GM18498 (cell line): ENCODE measurements at regions not wholly inside any gene's neighbourhood (a gene's known extent, or its start where the extent isn't known, plus 50 kb on each side); places are given as distances from the start of the nearest gene placed in this dataset.

Experiments
- ATAC-seq: cut with Tn5 transposase; IDR thresholded peaks from one replicate; pipeline ENCODE4 v1.9.1; 2021; ENCODE audit warnings: mild to moderate bottlenecking, moderate library complexity; ENCODE audit not compliant: unreplicated experiment

GRCh38 chr7:32347244-32347828 is 142.8 kb downstream of the LSM5 start:
- ATAC-seq, result no peak

- ATAC-seq, result no peak
Measured at GRCh38 chr7:32346253-32346652, 143.9 kb downstream of the LSM5 start.

DNA sequence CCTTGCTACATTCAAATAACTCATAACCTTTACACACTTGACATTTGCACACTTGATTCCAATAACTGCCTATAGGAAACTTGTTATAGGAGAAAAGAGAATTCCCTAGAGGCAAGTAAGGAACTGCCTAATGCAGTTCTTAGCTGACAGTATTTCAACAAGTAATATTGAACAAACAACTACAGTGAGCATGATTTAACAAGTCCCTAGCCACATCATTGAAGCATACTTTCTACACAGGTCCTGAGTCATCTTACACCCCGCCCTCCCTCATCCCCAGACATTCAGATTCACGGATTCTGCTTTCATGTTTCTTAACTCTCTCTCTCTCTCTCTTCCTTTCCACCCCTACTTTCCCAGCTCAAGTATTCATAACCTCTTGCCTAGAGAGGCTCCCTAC is 153.5 kb downstream of the LSM5 start:
- no peak for ATAC-seq

DNA sequence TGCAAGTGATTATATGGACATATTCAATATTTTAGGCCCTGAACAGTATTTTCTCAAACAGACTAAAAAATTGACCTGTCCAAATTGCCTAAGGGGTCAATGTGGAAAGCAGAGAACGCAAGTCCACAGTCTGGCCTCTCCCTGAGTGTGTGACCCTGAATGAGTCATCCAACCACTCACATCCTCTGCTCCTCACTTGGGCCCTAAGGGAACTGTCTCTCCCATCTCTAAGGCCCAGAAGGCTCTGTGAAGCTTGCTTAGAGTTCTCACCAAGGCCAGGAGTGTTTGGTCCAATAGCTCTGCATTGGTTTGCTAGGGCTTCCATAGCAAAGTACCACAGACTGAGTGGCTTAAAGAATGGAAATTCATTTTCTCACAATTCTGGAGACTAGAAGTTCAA is 155.1 kb downstream of the LSM5 start:
- ATAC-seq, result no peak

GRCh38 chr7:32330602-32331001 is 159.6 kb downstream of the LSM5 start:
- no peak for ATAC-seq

DNA sequence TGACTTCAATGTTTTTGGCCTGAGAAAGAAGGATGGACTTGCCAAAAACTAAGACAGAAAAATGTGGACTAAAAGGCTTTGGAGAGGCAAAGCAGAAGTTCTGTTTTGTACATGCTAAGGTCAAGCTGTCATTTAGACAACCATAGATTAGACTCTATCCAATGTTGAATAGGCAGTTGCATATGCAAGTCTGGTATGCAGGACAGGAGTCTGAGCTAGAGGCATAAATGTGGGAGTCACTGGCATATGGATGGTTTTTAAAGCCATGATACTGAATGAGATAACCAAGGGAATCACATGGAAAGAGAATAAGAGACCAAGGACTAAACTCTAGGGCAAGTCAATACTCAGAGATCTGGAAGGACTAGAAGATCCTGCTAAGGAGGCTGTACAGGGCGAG is 164.1 kb downstream of the LSM5 start:
- no peak for ATAC-seq

DNA sequence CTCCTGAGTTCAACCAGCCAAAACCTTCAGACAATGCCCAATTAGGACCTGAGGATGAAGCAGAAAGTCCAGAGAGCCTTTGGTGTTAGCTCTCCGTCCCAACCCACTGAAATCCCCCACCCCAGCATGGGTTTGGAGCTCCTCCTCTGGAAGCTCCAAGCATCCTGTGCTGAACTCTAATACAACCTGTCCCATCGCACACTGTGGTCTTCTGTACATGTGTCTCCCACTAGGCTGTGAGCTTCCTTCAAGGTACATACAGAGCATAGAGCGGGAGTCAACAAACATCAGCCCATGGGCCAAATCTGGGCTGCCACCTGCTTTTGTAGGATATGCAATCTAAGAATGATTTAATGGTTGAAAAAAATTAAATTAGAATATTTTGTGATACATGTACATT is 166.5 kb downstream of the LSM5 start:
- no peak for ATAC-seq

- no peak for ATAC-seq
Measured at GRCh38 chr7:32319012-32319382, 171.2 kb downstream of the LSM5 start.

DNA sequence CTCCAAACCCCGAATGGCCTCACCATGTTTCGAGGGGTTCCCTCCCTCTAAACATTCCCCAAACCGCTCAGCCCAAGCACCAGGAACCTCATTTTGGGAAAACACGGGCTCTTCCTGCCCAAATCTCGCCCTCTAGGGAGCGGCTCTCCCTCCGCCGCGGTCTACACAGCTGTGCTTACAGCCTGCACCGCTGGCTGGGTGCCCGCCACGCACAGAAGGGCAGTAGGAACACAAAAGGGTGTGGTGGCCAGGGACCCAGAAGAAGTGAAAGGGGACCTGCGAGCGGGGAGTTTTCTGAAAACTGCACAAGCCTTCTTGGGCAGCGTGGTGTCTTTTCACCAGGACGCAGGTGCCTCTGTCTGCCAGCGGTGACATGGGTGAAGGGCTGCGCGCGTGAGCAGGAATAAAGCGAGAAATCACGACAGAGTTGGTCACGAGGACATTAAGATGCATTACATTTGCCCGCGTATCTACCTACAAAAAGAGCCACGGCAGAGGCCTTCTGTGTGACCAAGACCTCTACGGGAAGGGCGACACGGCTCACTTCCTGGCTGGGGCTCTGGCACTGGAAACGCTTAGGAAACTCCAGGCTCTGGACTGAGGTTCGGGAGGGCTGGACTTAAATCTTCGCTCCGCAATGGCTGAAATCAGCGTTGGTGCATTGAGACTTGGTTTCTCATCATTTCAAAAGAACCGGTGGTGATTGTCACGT is 171.7 kb downstream of the LSM5 start:
- ATAC-seq, result no peak

- no peak for ATAC-seq
Measured at GRCh38 chr7:32316839-32317238, 173.3 kb downstream of the LSM5 start.

DNA sequence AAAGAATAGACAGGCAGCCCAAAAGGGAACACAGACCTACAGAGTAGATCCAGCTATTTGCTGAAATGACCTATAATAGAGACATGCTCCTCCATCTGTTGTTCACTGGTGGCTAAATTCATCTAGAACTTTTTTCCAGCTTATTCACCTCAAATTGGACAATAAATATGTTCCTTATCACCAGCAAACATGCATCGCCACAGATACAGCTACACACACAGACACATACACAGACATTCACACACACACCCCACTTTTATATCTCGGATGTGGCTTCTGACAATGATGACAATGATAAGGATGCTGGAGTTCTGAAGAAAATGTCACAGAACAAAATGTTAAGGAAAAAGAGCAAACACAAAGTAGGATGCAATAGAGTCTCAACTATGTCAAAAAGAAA is 175.4 kb downstream of the LSM5 start:
- no peak for ATAC-seq

- no peak for ATAC-seq
Measured at GRCh38 chr7:32301427-32301826, 188.8 kb downstream of the LSM5 start.

DNA sequence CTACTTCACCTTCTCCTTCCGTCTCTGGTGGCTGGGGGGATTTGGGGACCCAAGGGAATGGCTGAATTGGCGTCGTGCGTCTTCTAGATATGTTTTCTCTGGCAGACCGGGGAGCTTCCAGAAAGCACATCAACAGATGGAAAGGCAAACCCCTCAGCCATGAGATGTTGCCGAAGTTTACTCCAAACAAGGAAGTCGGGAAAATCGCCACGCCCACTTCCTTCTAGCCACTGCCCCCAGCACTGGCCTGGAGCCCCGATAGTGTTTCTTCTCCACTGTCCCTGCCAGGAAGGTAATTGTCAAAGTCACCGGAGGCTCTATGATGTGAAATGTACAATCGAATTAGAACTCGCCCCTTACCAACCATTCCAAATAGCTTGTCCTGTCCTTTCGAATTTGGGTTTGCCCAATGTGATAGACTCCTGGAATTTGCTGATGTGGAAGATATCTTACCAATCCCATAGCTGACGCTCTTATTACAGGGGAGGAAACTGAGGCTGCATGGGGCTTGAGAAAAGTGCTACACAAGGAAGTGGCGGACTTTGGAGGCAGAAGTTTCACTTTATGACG is 191.0 kb downstream of the LSM5 start:
- ATAC-seq, result no peak

- no peak for ATAC-seq
Measured at GRCh38 chr7:32298408-32299132, 191.6 kb downstream of the LSM5 start.

GRCh38 chr7:32293833-32294232 is 196.3 kb downstream of the LSM5 start:
- no peak for ATAC-seq

GRCh38 chr7:32289651-32290414 is 200.3 kb downstream of the LSM5 start:
- no peak for ATAC-seq

GRCh38 chr7:32285698-32286097 is 204.5 kb downstream of the LSM5 start:
- ATAC-seq, result no peak

- ATAC-seq, result no peak
Measured at GRCh38 chr7:32283546-32283945, 206.6 kb downstream of the LSM5 start.

DNA sequence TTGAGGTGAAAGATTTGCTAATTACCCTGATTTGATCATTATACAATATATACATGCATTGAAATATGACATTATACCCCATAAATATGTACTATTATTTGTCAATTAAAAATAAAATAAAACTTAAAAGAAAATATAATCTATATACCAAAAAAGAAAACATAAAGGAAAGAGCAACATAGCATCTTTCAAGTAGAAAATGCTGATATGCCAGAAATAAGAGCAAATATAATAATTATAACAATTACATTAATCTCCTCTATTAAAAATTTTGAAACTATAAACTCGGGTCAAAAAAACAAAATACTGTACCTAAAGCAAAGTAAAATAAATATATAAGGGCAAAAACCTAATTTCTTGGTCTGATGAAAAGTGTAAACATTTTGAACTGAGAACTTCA is 209.3 kb upstream of the PDE1C start:
- no peak for ATAC-seq

- no peak for ATAC-seq
Measured at GRCh38 chr7:32275216-32276009, 205.2 kb upstream of the PDE1C start.
